PC-9 (cell line): ENCODE measurements at regions not wholly inside any gene's neighbourhood (a gene's known extent, or its start where the extent isn't known, plus 50 kb on each side); places are given as distances from the start of the nearest gene placed in this dataset.

Experiments
- BruUV-seq: library from RNA; stranded (reverse); fragments of 400-500 nt; replicated peaks from 2 replicates; lab custom pipeline; 2021; lab: Mats Ljungman, UMichigan
- CTCF ChIA-PET: fragments of 300-600 bp; sonication (Branson Sonifier 250); formaldehyde crosslinking; loops from one replicate; lab custom pipeline; 2022; ENCODE audit warnings: antibody characterized with exemption; lab: Charles Lee
- POLR2A ChIA-PET: fragments of 300-600 bp; sonication (Branson Sonifier 250); formaldehyde crosslinking; loops from one replicate; lab custom pipeline; 2022; ENCODE audit warnings: antibody characterized with exemption; ENCODE audit not compliant: unreplicated experiment; lab: Charles Lee
- DNase-seq, 2 experiments: peaks; one replicate each; pipeline versions ENCODE4 v3.0.0 to v3.0.0-alpha.2; 2015 to 2022; ENCODE audit warnings: mixed read lengths in 1 of 2
- H2AFZ ChIP-seq: fragments of 200-600 bp; sonication (generic); 2 replicates; pipeline ENCODE4 v1.8.1; 2017; ENCODE audit warnings: antibody characterized with exemption
- H3F3A ChIP-seq: fragments of 200-600 bp; sonication (generic); 2 replicates; pipeline ENCODE4 v1.8.1; 2017; ENCODE audit warnings: antibody characterized with exemption, mild to moderate bottlenecking, low read depth; ENCODE audit not compliant: insufficient read depth
- H3K27ac ChIP-seq: fragments of 200-600 bp; sonication (generic); 2 replicates; pipeline ENCODE4 v1.6.1; 2016; ENCODE audit warnings: mixed run types
- H3K27me3 ChIP-seq: fragments of 200-600 bp; sonication (generic); 2 replicates; pipeline ENCODE4 v1.6.1; 2016; ENCODE audit warnings: low read depth, mixed run types; ENCODE audit not compliant: insufficient read depth
- H3K36me3 ChIP-seq: fragments of 200-600 bp; sonication (generic); 2 replicates; pipeline ENCODE4 v1.6.1; 2016; ENCODE audit warnings: low read depth, mixed run types
- H3K4me1 ChIP-seq: fragments of 200-600 bp; sonication (generic); replicated peaks from 2 replicates; pipeline ENCODE4 v1.6.1; 2016; ENCODE audit warnings: mixed run types; ENCODE audit not compliant: insufficient read depth
- H3K4me2 ChIP-seq: fragments of 200-600 bp; sonication (generic); 2 replicates; pipeline ENCODE4 v1.6.1; 2017; ENCODE audit warnings: mixed run types
- H3K4me3 ChIP-seq: fragments of 200-600 bp; sonication (generic); 2 replicates; pipeline ENCODE4 v1.6.1; 2016; ENCODE audit warnings: mixed run types
- H3K79me2 ChIP-seq: fragments of 200-600 bp; sonication (generic); 2 replicates; pipeline ENCODE4 v1.6.1; 2017; ENCODE audit warnings: low read depth, mixed run types
- H3K9me2 ChIP-seq: fragments of 200-600 bp; sonication (generic); 2 replicates; pipeline ENCODE4 v1.8.1; 2017; ENCODE audit warnings: mild to moderate bottlenecking; ENCODE audit not compliant: insufficient read depth
- H3K9me3 ChIP-seq: fragments of 200-600 bp; sonication (generic); 2 replicates; pipeline ENCODE4 v1.8.1; 2016; ENCODE audit warnings: low read depth; ENCODE audit not compliant: insufficient read depth
- H4K20me1 ChIP-seq: fragments of 200-600 bp; sonication (generic); 2 replicates; pipeline ENCODE4 v1.8.1; 2017; ENCODE audit not compliant: insufficient read depth
- EZH2 ChIP-seq: fragments of 200-600 bp; sonication (generic); IDR thresholded peaks from 2 replicates; pipeline ENCODE4 v1.8.0; 2017; ENCODE audit warnings: antibody characterized with exemption, low read depth
- intact Hi-C: fragments of 100-400 bp; cut with micrococcal nuclease; formaldehyde crosslinking; loops from one replicate; pipeline ENCODE4 v1.10.0; 2022; ENCODE audit not compliant: unreplicated experiment
- TF ChIP-seq, protein P1 (sequence below): fragments of 200-600 bp; sonication (generic); conservative IDR thresholded peaks from 2 replicates; pipeline ENCODE4 v1.6.1; 2017; ENCODE audit warnings: mixed run types, antibody characterized with exemption, mild to moderate bottlenecking, moderate library complexity

DNA sequence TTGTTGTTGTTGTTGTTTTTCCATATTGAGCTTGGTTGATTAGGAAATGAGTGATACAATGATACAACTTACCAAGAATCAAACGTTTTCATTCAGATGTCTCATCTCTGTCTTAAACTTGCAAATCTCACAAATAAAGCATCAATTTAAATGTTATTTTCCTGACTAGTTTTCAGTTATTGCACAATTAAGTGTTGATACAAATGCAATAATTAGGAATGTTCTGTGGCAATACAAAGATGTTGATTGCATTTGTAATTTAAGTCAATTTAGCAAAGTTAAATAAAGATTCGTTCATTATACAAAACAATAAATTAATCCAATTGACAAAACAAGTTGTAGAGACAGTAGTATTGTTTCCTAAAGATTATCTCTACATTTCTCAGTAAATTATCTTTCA lies 392.3 kb upstream of the ZNF804A start:
- H3K4me2 ChIP-seq: no peak overlapping the region
- ChIA-PET CTCF (interaction anchor here (0.6 kb wide), 1 partner anchor 12 kb away, joined by 3 read pairs; no protein-coding TSS in a partner anchor), POLR2A (no interaction called here)
- DNase-seq: no peak
- no peaks in the 10 kb centered on the region for H3F3A ChIP-seq
- H2AFZ ChIP-seq: no peak overlapping the region
- H3K27me3 ChIP-seq: no peaks in the 10 kb centered on the region
- H3K36me3 ChIP-seq: no peaks in the 10 kb centered on the region
- no peak overlapping the region for H3K27ac ChIP-seq
- H3K9me3 ChIP-seq: no peaks in the 10 kb centered on the region; the same call in 1 of the 2 replicates
- 0 out of 2 replicates have a peak, but pooled peaks cover 6% of the 10 kb centered on the region for H3K9me2 ChIP-seq
- no peaks in the 10 kb centered on the region for H3K4me1 ChIP-seq
- no peak overlapping the region for H3K4me3 ChIP-seq
- intact Hi-C loops: no loop called here
- no peaks in the 10 kb centered on the region for H4K20me1 ChIP-seq
- TF ChIP-seq EZH2: no peak
- TF ChIP-seq, protein P1, sequence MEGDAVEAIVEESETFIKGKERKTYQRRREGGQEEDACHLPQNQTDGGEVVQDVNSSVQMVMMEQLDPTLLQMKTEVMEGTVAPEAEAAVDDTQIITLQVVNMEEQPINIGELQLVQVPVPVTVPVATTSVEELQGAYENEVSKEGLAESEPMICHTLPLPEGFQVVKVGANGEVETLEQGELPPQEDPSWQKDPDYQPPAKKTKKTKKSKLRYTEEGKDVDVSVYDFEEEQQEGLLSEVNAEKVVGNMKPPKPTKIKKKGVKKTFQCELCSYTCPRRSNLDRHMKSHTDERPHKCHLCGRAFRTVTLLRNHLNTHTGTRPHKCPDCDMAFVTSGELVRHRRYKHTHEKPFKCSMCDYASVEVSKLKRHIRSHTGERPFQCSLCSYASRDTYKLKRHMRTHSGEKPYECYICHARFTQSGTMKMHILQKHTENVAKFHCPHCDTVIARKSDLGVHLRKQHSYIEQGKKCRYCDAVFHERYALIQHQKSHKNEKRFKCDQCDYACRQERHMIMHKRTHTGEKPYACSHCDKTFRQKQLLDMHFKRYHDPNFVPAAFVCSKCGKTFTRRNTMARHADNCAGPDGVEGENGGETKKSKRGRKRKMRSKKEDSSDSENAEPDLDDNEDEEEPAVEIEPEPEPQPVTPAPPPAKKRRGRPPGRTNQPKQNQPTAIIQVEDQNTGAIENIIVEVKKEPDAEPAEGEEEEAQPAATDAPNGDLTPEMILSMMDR: no peak
- no TSS peak for BruUV-seq
- H3K79me2 ChIP-seq: no peaks in the 10 kb centered on the region

DNA sequence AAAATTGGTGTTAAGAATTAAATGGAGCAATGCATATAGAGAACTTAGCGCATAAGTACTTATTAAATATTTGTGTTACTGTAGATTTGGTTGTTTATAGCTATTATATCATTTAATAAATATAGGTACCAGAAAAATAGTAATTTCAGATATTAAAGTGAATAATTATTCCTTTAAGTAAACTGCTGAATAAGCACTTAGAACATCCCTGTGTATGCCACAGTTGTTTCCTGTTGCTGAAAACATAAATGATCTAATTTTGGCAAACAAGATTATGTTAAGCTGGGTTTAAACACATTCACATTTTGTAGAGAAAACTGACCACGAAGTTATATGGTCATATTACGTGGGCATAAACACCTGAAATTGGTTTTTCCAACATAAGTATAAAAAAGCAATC lies 388.0 kb upstream of the ZNF804A start:
- H3K79me2 ChIP-seq: no peaks in the 10 kb centered on the region
- no TSS peak for BruUV-seq
- no peak overlapping the region for H2AFZ ChIP-seq
- H3K9me2 ChIP-seq: 0 out of 2 replicates have a peak, but pooled peaks cover 6% of the 10 kb centered on the region
- H3K27ac ChIP-seq: no peak overlapping the region
- H3K4me3 ChIP-seq: no peak overlapping the region
- intact Hi-C loops: no loop called here
- TF ChIP-seq EZH2: no peak
- TF ChIP-seq, protein P1: no peak
- DNase-seq: no peak
- ChIA-PET CTCF (no interaction called here), POLR2A (no interaction called here)
- no peaks in the 10 kb centered on the region for H3K36me3 ChIP-seq
- no peaks in the 10 kb centered on the region for H3F3A ChIP-seq
- no peaks in the 10 kb centered on the region for H4K20me1 ChIP-seq
- no peaks in the 10 kb centered on the region for H3K27me3 ChIP-seq
- no peak overlapping the region for H3K4me2 ChIP-seq
- no peaks in the 10 kb centered on the region for H3K9me3 ChIP-seq
- H3K4me1 ChIP-seq: no peaks in the 10 kb centered on the region

DNA sequence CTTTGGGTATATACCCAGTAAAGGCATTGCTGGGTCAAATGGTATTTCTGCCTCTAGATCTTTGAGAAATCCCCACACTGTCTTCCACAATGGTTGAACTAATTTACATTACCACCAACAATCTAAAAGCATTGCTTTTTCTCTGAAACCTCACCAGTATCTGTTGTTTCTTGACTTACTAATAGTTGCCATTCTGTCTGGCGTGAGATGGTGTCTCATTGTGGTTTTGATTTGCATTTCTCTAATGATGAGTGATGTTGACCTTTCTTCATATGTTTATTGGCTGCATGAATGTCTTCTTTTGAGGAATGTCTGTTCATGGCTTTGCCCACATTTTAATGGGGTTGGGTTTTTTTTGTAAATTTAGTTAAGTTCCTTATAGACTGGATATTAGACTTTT lies 382.6 kb upstream of the ZNF804A start:
- BruUV-seq: no TSS peak
- no peak for TF ChIP-seq EZH2
- TF ChIP-seq, protein P1: no peak
- no peaks in the 10 kb centered on the region for H4K20me1 ChIP-seq

More for the DNA sequence above, 382.6 kb upstream of the ZNF804A start:
- Histone ChIP-seq H3K36me3 (no peaks in the 10 kb centered on the region), H3K27ac (no peak overlapping the region), H3K4me1 (no peaks in the 10 kb centered on the region), H3K9me2 (no peaks in the 10 kb centered on the region), H3K27me3 (no peaks in the 10 kb centered on the region), H3K9me3 (no peaks in the 10 kb centered on the region), H3K79me2 (no peaks in the 10 kb centered on the region), H2AFZ (no peak overlapping the region), H3K4me2 (no peak overlapping the region), H3F3A (no peaks in the 10 kb centered on the region), H3K4me3 (no peak overlapping the region)
- no peak for DNase-seq
- POLR2A ChIA-PET: no interaction called here
- intact Hi-C loops: no loop called here
- CTCF ChIA-PET: no interaction called here
